Transverse colon (tissue), 4 donors: ENCODE measurements at regions not wholly inside any gene's neighbourhood (a gene's known extent, or its start where the extent isn't known, plus 50 kb on each side); places are given as distances from the start of the nearest gene placed in this dataset.

ENCODE experiments used
- CTCF ChIP-seq, 5 experiments: fragments of 200-600 bp in 3 of 5; fragments of 450-650 bp in 2 of 5; sonication (generic) in 3 of 5; IDR thresholded peaks; 1 replicate in 2 of 5; 2 replicates in 3 of 5; pipeline ENCODE4 v1.5.1; 2016 to 2017; ENCODE audit warnings: antibody characterized with exemption in 5 of 5, inconsistent platforms in 3 of 5, mild to moderate bottlenecking in 2 of 5, moderate library complexity in 1 of 5
- EP300 ChIP-seq: sonication (generic); formaldehyde crosslinking; IDR thresholded peaks from one replicate; pipeline ENCODE4 v1.6.1; 2017; ENCODE audit warnings: antibody characterized with exemption, low read depth
- POLR2A ChIP-seq: fragments of 450-650 bp; IDR thresholded peaks from one replicate; pipeline ENCODE4 v1.6.1; 2016; ENCODE audit warnings: antibody characterized with exemption, mild to moderate bottlenecking, moderate library complexity
- POLR2AphosphoS5 ChIP-seq, 3 donors: sonication (generic); formaldehyde crosslinking; IDR thresholded peaks; one replicate each; pipeline ENCODE4 v1.6.1; 2016; ENCODE audit warnings: antibody characterized with exemption in 3 of 3

- TF ChIP-seq CTCF (IDR thresholded peaks at IDR 0.05) = no peak
- TF ChIP-seq POLR2AphosphoS5 (IDR thresholded peaks at IDR 0.05) = no peak
- TF ChIP-seq EP300 = no peak
- no peak for TF ChIP-seq POLR2A
Observed at GRCh38 chr18:61189376-61189775, 143.9 kb upstream of the CDH20 start.
